ENCODE measurements at regions not wholly inside any gene's neighbourhood (a gene's known extent, or its start where the extent isn't known, plus 50 kb on each side); places are given as distances from the start of the nearest gene placed in this dataset.

GRCh38 chr16:86643671-86644070 lies 65.3 kb downstream of the FOXL1 start:
- no peak for TF ChIP-seq NFIC (IDR thresholded peaks at IDR 0.05; ENCODE audit: low read depth, low read length)
- TF ChIP-seq POLR2AphosphoS5 (IDR thresholded peaks at IDR 0.05; ENCODE audit: low read length), result no peak
